HG03378 (cell line): ENCODE measurements at regions not wholly inside any gene's neighbourhood (a gene's known extent, or its start where the extent isn't known, plus 50 kb on each side); places are given as distances from the start of the nearest gene placed in this dataset.

Experiments used
- ATAC-seq: cut with Tn5 transposase; IDR thresholded peaks from one replicate; pipeline ENCODE4 v1.9.1; 2021; ENCODE audit warnings: mild to moderate bottlenecking, moderate library complexity; ENCODE audit not compliant: unreplicated experiment

DNA sequence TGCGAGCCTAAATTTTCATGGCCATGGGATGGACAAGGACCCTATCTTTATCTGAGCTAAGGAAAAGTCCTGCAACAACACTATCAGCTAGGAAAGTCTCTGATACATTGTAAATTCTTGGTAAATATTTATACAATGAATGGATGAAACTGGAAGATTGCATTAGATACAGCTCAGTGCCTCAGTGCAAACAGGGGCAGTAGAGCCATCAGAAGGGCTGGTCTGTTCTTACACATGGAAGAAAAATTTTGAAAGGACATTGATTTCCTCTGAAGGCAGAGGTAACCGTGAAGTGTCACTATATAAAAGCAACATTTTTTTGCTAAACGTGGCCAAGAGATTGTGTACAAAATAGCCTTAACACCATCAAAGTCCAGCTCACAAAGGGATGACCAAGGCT is 153.2 kb upstream of the GADL1 start:
- no peak for ATAC-seq

GRCh38 chr3:31048143-31048542 is 153.7 kb upstream of the GADL1 start:
- no peak for ATAC-seq

- ATAC-seq, result no peak
Measured at GRCh38 chr3:31050296-31050695, 155.8 kb upstream of the GADL1 start.

GRCh38 chr3:31051226-31051625 is 156.8 kb upstream of the GADL1 start:
- no peak for ATAC-seq

- ATAC-seq, result no peak
Measured at GRCh38 chr3:31053299-31053698, 158.8 kb upstream of the GADL1 start.

DNA sequence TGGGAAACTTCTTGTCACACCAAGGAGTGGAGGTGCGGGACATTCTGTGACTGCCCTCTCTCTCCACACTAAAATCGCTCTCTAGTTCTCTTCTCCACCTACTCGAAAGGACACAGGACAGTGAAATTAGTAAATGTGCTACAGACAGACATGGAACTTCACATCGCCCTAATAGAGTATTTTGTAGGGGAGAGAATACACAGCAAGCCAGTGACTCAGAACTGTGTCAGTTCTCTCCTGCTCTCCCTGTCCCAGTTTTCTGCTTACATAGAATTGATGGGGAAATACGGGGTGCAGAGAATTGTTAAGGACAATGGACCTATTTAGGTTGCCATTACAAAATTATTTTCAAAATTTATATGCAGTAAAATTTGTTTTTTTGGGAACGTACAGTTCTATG is 159.6 kb upstream of the GADL1 start:
- ATAC-seq, result no peak

GRCh38 chr3:31055757-31056156 is 161.3 kb upstream of the GADL1 start:
- no peak for ATAC-seq

GRCh38 chr3:31057891-31058290 is 163.4 kb upstream of the GADL1 start:
- no peak for ATAC-seq

- no peak for ATAC-seq
Measured at GRCh38 chr3:31064021-31064420, 169.6 kb upstream of the GADL1 start.

DNA sequence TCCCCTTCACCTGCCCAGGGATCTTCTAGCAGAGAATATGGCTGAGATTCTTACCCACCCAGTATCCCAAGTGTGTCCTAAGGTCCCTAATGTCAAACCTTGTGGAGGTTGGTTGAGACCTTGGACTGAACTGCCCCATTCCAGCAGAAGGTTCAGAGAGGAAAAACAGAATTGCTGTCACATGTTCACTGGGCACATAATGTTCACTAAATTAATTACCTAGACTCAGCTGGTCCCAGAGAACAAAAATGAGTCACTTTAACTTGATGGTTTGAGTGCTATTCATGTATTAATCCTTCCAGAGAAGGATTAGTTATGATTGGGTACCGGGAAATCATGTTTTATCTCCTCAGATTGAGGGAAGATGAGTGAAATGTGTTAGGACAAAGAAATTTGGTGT is 171.3 kb upstream of the GADL1 start:
- no peak for ATAC-seq

DNA sequence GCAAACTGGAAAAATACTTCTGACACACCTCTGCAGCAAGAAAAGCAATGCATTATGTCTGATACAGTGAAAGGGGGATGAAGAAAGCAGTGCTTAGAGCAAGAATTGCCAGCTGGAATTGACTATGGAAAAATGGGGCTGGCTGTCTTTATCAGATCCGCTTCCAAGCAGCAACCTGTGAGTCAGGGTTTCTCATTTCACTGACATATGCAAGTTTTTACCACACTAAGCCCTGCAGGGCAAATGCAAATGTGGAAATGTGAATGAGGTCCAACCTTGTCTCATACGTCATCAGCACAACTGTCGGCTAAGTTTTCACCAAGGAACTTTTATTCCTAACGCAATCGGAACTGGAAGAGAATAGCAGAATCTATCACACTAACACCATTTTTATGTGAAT is 172.5 kb upstream of the GADL1 start:
- ATAC-seq, result no peak

DNA sequence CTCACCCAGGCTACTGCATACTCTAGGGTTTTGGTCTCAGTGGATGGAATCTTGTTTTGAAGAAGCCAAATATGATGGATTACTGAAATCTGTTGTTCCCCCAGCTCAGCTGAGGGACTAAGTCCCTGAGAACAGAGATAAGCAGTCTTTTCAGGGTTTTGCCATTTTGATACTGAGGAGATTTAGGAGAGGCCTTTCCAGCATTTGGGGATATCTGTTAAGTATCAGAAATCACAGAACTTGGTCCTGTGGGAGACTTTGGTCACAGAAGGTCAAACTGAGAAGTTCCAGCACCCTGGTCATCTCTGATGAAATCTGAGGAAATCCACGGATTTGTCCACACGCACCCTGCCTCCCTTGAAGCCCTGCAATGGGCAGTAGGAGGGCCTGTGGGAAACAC is 181.0 kb upstream of the GADL1 start:
- ATAC-seq, result no peak

- ATAC-seq, result no peak
Measured at GRCh38 chr3:31075876-31076275, 181.4 kb upstream of the GADL1 start.

GRCh38 chr3:31077021-31077601 is 182.7 kb upstream of the GADL1 start:
- ATAC-seq, result peak; percentile 65

- ATAC-seq, result no peak
Measured at GRCh38 chr3:31077826-31078225, 183.4 kb upstream of the GADL1 start.

GRCh38 chr3:31079689-31080088 is 185.2 kb upstream of the GADL1 start:
- ATAC-seq, result no peak

DNA sequence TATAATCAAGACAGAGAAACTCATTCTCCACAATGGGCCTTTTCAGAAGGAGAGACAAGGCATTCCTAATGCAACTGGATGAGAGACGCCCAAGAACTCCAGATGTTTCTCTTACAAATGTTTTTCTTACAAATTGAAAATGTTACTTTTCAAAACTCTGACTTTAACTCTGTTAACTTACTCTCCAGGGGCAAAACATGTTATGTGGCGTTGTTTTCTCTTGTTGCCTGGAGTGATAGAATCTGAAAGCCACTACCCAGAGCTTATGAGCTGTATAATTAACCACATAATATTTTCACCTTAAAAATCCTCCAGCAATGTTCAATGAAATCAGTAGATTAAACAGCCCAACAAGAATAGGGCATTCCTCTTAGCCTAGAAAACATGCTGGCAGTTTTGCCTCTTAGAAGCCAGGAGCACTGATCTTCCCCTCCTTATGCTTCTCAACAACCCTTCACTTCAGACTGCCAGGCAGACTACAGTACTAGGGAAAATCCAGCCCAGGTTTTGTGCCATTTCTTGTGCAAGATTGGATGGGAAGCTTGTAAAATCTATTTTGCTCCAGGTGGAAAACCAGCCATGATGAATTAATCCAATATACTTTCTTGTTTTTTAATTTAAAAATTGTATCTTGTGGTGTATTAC is 186.7 kb upstream of the GADL1 start:
- ATAC-seq, result no peak

- no peak for ATAC-seq
Measured at GRCh38 chr3:31086148-31086547, 191.7 kb upstream of the GADL1 start.

- no peak for ATAC-seq
Measured at GRCh38 chr3:31086698-31087097, 192.2 kb upstream of the GADL1 start.

DNA sequence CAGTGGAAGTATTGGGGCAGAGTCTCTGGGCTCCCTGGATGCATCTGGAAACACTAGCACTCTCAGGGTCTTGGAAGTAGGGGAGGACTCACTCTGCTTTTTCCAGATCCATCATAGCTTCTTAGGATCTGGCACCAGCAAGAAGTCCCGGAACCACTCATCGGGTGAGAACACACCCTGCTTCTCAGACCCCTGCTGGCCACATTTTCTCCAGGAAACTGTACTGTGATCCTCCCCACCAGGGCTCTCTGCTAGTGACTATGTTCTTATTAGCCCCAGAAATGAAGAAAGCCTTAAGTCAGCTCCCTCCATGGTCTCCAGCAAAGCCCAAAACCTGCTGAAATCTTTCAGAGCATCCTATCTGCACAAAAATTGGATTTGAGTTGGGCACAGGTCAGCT is 197.3 kb upstream of the GADL1 start:
- no peak for ATAC-seq

DNA sequence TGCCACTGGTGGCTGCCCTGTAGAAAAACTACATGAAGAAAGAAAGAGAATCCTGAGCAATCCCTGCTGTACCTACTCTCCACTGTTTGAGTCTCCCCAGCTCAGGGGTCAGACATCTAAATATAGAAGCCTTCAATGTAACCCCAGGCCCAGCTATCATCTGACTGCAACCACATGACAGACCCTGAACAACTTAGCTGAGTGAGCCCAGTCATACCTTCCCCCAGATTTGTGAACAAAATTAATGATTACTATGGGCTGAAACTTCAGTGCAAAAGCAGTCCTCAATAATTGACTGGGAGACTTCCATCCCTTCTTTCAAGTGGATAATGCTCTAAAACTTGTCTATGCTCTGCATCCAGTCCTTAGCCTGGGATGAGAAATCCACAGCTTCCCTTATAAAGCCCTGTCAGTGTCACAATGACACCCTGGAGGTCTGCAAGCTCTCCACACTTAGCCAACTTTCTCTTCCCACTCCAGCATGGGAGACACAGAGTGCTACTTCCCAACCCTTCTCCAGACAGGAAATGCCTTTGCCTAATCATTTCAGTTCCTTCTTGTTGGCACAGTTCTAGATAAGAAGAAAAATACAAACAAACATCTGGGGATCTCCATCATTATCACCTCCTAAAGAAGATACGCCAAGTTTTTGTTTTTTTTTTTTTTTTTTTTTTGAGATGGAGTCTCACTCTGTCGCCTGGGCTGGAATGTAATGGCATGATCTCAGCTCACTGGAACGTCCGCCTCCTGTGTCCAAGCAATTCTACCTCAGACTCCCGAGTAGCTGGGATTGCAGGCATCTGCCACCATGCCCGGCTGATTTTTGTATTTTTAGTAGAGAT is 198.5 kb upstream of the GADL1 start:
- ATAC-seq, result no peak

GRCh38 chr3:31093606-31094005 is 199.1 kb upstream of the GADL1 start:
- no peak for ATAC-seq
